ENCODE measurements at regions not wholly inside any gene's neighbourhood (a gene's known extent, or its start where the extent isn't known, plus 50 kb on each side); places are given as distances from the start of the nearest gene placed in this dataset.
A peak's percentile ranks its signal among the peaks of the same experiment; 100 is the strongest.
"Not testable (repeated sequence)": the region's sequence is repeated elsewhere in the genome, so short reads cannot be mapped to it uniquely, and the experiment has no call there.

GRCh38 chr6:14224359-14225103, 107.0 kb downstream of the CD83 start:
- Mint-ChIP-seq H3K9me3 (peaks cover 0 to 2% of the 10 kb centered on the region in 2 donors), H3K27ac (no peak overlapping the region), H3K4me1 (ENCODE audit: low read depth) (peaks cover 25% of the 10 kb centered on the region), H3K27me3 (ENCODE audit: low read depth) (no peaks in the 10 kb centered on the region), H3K36me3 (ENCODE audit: insufficient read depth in 2 of 2) (peaks cover 13 to 20% of the 10 kb centered on the region in 2 donors), H3K4me3 (no peak overlapping the region)
- DNase-seq (no peak), ATAC-seq (replicated peaks in 1 of 2) (no peak)

DNA sequence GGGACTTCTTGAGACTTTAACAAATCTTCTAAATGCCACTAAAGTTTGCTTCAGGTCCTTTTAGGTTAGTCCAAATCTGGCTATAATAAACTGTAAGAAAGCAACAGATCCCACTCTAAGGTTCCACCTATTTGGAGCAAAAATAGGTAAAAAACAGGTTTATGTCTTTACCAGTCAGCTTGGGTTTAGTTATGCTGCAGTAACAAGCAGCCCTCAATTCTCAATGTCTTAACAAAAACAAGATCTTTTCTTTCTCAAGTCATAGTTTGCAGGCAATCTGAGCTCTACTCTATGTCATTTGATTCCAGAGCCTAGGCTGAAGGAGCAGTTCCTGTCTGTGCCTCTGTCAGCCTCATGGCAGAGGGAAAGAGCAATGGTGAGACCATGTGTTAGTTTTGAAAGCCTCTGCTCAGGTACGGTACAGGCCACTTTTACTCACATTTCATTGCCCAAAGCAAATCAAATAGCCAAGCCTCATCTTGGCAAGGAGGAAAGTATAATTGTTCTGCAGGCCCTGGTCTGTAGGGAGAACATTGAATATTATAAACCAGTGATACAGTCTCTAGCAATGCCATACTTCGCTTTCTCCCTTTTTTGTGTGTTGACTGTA, 108.6 kb downstream of the CD83 start:
- ATAC-seq (replicated peaks in 1 of 2) (no peak), DNase-seq (no peak)
- H3K27me3 Mint-ChIP-seq (ENCODE audit: low read depth): no peaks in the 10 kb centered on the region
- H3K36me3 Mint-ChIP-seq (ENCODE audit: insufficient read depth in 2 of 2): peaks cover 13 to 20% of the 10 kb centered on the region in 2 donors
- no peak overlapping the region for H3K4me3 Mint-ChIP-seq
- H3K4me1 Mint-ChIP-seq (ENCODE audit: low read depth): peaks cover 29% of the 10 kb centered on the region
- H3K27ac Mint-ChIP-seq: peak overlapping the region; percentile 39
- H3K9me3 Mint-ChIP-seq: peaks cover 0 to 2% of the 10 kb centered on the region in 2 donors

- Mint-ChIP-seq H3K9me3 (peaks cover 0 to 2% of the 10 kb centered on the region in 2 donors), H3K27me3 (ENCODE audit: low read depth) (no peaks in the 10 kb centered on the region), H3K4me3 (peak overlapping the region in 1 of 2 donors; percentile 7), H3K4me1 (ENCODE audit: low read depth) (peaks cover 42% of the 10 kb centered on the region), H3K36me3 (ENCODE audit: insufficient read depth in 2 of 2) (peaks cover 13 to 20% of the 10 kb centered on the region in 2 donors), H3K27ac (no peak overlapping the region)
- DNase-seq (peak; percentile 66 to 67), ATAC-seq (replicated peaks in 1 of 2) (peak; percentile 88 to 89)
Observed at GRCh38 chr6:14228571-14228970, 111.0 kb downstream of the CD83 start.

DNA sequence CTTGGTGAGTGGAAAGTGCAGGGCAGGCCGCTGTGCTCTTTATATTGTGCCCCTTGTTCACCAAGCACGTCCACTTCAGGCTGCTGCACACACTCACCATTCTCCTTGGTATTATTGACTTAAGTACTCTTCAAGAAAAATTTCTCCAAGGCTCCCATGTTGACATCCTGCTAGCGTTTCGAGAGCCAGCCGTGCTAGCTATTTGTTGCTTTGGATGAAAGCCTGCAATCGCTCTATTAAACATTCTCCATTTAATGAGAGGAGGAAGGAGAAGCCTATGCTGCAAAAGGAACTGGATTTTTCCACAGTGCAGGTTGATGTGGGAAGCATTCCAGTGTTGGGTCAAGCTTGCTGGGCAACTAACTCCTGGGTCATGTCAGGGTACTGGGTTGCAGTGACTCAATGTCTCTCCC, 113.5 kb downstream of the CD83 start:
- Mint-ChIP-seq H3K27me3 (ENCODE audit: low read depth) (no peaks in the 10 kb centered on the region), H3K27ac (no peak overlapping the region), H3K36me3 (ENCODE audit: insufficient read depth in 2 of 2) (peaks cover 11 to 12% of the 10 kb centered on the region in 2 donors), H3K9me3 (no peaks in the 10 kb centered on the region), H3K4me3 (no peak overlapping the region), H3K4me1 (ENCODE audit: low read depth) (peaks cover 38% of the 10 kb centered on the region)
- DNase-seq (no peak), ATAC-seq (replicated peaks in 1 of 2) (no peak)

DNA sequence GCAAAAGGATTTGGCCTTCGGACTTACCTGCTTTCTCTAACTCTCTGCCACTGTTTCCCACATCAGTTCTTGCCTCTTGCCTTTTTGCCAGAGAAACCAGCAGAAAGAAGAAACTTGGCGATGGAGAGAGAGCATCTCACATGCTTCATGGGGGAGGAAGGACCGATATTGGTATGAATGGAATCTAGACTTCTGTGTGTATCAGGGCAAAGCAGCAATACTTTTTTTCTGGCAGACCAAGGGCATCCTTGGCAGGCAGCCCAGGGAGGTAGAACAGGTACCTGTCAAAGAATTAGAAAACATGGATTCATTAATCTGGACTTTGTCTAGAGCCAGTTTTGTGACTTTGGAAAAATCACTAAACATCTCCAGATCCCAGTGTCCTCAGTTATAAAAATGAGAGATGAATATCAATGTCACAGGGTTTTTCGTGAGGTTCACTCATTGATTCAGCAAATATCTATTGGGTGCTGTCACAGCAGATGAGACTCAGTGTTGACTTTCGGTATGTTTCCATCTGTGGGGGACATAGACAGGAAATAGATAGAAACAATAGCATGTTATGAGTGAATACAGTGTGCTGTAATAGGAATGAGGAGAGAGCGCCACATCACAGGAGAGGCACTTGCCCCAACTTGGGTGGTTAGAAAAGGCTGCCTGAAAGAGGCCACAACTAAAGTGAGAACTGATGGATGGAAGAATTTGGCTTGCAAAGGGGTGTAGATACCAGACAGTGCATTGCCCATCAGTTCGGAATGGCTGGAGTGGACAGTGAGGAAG, 114.1 kb downstream of the CD83 start:
- H3K36me3 Mint-ChIP-seq (ENCODE audit: insufficient read depth in 2 of 2): peaks cover 6% of the 10 kb centered on the region in 2 donors
- H3K4me3 Mint-ChIP-seq: peak overlapping the region in 1 of 2 donors; percentile 5
- H3K9me3 Mint-ChIP-seq: no peaks in the 10 kb centered on the region
- no peaks in the 10 kb centered on the region for H3K27me3 Mint-ChIP-seq (ENCODE audit: low read depth)
- H3K4me1 Mint-ChIP-seq (ENCODE audit: low read depth): peaks cover 38% of the 10 kb centered on the region
- H3K27ac Mint-ChIP-seq: no peak overlapping the region
- DNase-seq (peak in 1 of 2 donors; percentile 41), ATAC-seq (replicated peaks in 1 of 2) (peak; percentile 74 to 80)

DNA sequence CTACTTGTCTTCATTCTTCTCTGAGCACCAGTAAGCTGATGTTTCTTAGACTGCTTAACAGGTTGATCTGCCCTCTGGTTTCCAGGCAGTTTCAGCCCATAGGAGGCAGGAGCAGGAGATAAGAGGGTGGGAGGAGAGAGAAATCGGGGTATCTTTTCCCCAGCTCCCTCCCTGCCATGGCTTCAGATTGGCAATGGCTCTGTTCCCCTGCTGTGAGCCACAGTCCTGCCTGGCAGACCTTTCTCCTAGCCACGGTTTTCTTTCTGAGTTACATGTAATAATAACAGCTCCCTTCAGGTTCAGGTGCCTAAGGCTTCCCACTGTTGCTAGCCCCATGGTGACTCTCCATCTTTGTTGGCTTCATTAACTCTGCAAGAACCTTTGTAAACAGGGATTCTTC, 115.3 kb downstream of the CD83 start:
- Mint-ChIP-seq H3K9me3 (no peaks in the 10 kb centered on the region), H3K27me3 (ENCODE audit: low read depth) (no peaks in the 10 kb centered on the region), H3K4me1 (ENCODE audit: low read depth) (peaks cover 31% of the 10 kb centered on the region), H3K4me3 (no peak overlapping the region), H3K27ac (no peak overlapping the region), H3K36me3 (ENCODE audit: insufficient read depth in 2 of 2) (no peaks in the 10 kb centered on the region)
- DNase-seq (no peak), ATAC-seq (replicated peaks in 1 of 2) (no peak)

GRCh38 chr6:14235653-14236356, 118.2 kb downstream of the CD83 start:
- ATAC-seq (replicated peaks in 1 of 2) (no peak), DNase-seq (no peak)
- Mint-ChIP-seq H3K4me1 (ENCODE audit: low read depth) (peaks cover 17% of the 10 kb centered on the region), H3K27ac (no peak overlapping the region), H3K27me3 (ENCODE audit: low read depth) (no peaks in the 10 kb centered on the region), H3K9me3 (no peaks in the 10 kb centered on the region), H3K36me3 (ENCODE audit: insufficient read depth in 2 of 2) (peaks cover 0 to 6% of the 10 kb centered on the region in 2 donors), H3K4me3 (no peak overlapping the region)

DNA sequence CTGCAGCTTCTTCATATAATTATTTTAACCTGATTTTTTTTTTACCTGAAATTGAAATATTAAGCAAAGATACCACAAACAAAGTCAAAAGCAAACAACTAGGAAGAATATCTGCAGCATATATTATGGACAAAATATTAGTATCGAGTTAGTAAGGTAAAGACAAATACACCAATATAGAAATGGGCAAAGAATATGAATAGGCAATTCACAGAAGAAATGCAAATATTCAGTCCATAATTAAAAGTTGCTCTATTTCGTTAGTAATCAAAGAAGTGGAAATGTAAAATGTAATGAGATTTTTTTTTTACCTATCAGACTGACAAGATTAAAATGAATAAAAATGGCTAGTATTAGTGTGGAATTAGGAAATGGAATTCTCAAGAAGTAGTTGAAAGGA, 121.5 kb downstream of the CD83 start:
- ATAC-seq (replicated peaks in 1 of 2): no peak
- Mint-ChIP-seq H3K27ac (no peak overlapping the region), H3K4me1 (ENCODE audit: low read depth) (peaks cover 11% of the 10 kb centered on the region)

GRCh38 chr6:14240411-14241166, 123.0 kb downstream of the CD83 start:
- H3K9me3 Mint-ChIP-seq: peaks cover 0 to 1% of the 10 kb centered on the region in 2 donors
- no peak for ATAC-seq (replicated peaks in 1 of 2)
- no peak overlapping the region for H3K27ac Mint-ChIP-seq
- DNase-seq: no peak
- H3K4me3 Mint-ChIP-seq: no peak overlapping the region
- H3K4me1 Mint-ChIP-seq (ENCODE audit: low read depth): peaks cover 11% of the 10 kb centered on the region
- H3K27me3 Mint-ChIP-seq (ENCODE audit: low read depth): no peaks in the 10 kb centered on the region
- peaks cover 0 to 6% of the 10 kb centered on the region in 2 donors for H3K36me3 Mint-ChIP-seq (ENCODE audit: insufficient read depth in 2 of 2)

More for the DNA sequence above, 121.5 kb downstream of the CD83 start:
- H3K9me3 Mint-ChIP-seq: peaks cover 0 to 1% of the 10 kb centered on the region in 2 donors
- H3K4me3 Mint-ChIP-seq: no peak overlapping the region
- peaks cover 0 to 6% of the 10 kb centered on the region in 2 donors for H3K36me3 Mint-ChIP-seq (ENCODE audit: insufficient read depth in 2 of 2)
- no peak for DNase-seq
- no peaks in the 10 kb centered on the region for H3K27me3 Mint-ChIP-seq (ENCODE audit: low read depth)

GRCh38 chr6:14241255-14242070, 123.9 kb downstream of the CD83 start:
- ATAC-seq (replicated peaks in 1 of 2): no peak
- H3K4me1 Mint-ChIP-seq (ENCODE audit: low read depth): peaks cover 11% of the 10 kb centered on the region
- no peak for DNase-seq
- H3K4me3 Mint-ChIP-seq: no peak overlapping the region
- no peak overlapping the region for H3K27ac Mint-ChIP-seq
- H3K9me3 Mint-ChIP-seq: peaks cover 0 to 1% of the 10 kb centered on the region in 2 donors
- H3K36me3 Mint-ChIP-seq (ENCODE audit: insufficient read depth in 2 of 2): peaks cover 0 to 6% of the 10 kb centered on the region in 2 donors
- H3K27me3 Mint-ChIP-seq (ENCODE audit: low read depth): no peaks in the 10 kb centered on the region

DNA sequence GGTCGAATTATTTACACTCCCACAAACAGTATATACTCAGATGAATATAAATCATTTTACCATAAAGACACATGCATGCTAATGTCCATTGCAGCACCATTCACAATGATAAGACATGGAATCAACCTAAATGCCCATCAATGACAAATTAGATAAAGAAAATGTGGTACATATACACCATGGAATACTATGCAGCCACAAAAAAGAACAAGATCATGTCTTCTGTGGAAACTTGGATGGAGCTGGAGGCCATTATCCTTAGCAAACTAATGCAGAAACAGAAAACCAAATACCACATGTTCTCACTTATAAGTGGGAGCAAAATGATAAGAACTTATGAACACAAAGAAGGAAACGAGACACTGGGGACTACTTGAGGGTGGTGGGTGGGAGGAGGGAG, 125.3 kb downstream of the CD83 start:
- not testable (repeated sequence) for H3K36me3 Mint-ChIP-seq (ENCODE audit: insufficient read depth in 2 of 2); H3K4me3 Mint-ChIP-seq; H3K9me3 Mint-ChIP-seq; DNase-seq; ATAC-seq (replicated peaks in 1 of 2); H3K27me3 Mint-ChIP-seq (ENCODE audit: low read depth); H3K27ac Mint-ChIP-seq
- H3K4me1 Mint-ChIP-seq (ENCODE audit: low read depth): peaks cover 11% of the 10 kb centered on the region

Data from activated T-cell treated with anti-CD3 and anti-CD28 coated beads, Interleukin-2, amount 50 U/mL, for 72 hours (primary cell).